ENCODE measurements at regions not wholly inside any gene's neighbourhood (a gene's known extent, or its start where the extent isn't known, plus 50 kb on each side); places are given as distances from the start of the nearest gene placed in this dataset.

- Histone ChIP-seq H4K12ac (ENCODE audit: low read depth, low read length) (no peak overlapping the region), H2AK5ac (ENCODE audit: low read length) (no peak overlapping the region), H3K9me3 (ENCODE audit: insufficient read depth, low read depth, low read length) (no peaks in the 10 kb centered on the region), H3K79me1 (ENCODE audit: low read length) (no peaks in the 10 kb centered on the region), H4K8ac (ENCODE audit: low read depth, low read length) (no peak overlapping the region), H2BK120ac (ENCODE audit: insufficient read depth, low read length, poor library complexity) (no peak overlapping the region), H2AFZ (ENCODE audit: insufficient read depth, low read length, poor library complexity) (no peak overlapping the region), H3K18ac (ENCODE audit: low read length) (no peak overlapping the region), H3K4me1 (ENCODE audit: control insufficient read depth in 1 of 2, insufficient read depth in 2 of 2, low read length in 2 of 2) (no peaks in the 10 kb centered on the region), H3K27me3 (ENCODE audit: insufficient read depth, low read length) (no peaks in the 10 kb centered on the region), H3K79me2 (ENCODE audit: control insufficient read depth, insufficient read depth, low read length, poor library complexity) (no peaks in the 10 kb centered on the region), H3K27ac (ENCODE audit: low read depth, low read length) (no peak overlapping the region), H4K91ac (ENCODE audit: low read depth, low read length) (no peak overlapping the region), H3K23ac (ENCODE audit: low read length) (no peak overlapping the region), H3K14ac (ENCODE audit: low read length) (no peak overlapping the region), H3K4me3 (ENCODE audit: low read depth, low read length) (no peak overlapping the region), H2BK5ac (ENCODE audit: low read depth, low read length, poor library complexity) (no peak overlapping the region), H3K4ac (ENCODE audit: low read depth, low read length) (no peak overlapping the region), H2BK12ac (ENCODE audit: low read length) (no peak overlapping the region), H3K4me2 (ENCODE audit: low read length) (no peak overlapping the region), H3K9ac (ENCODE audit: low read length) (no peak overlapping the region), H3K36me3 (ENCODE audit: control insufficient read depth in 1 of 2, insufficient read depth in 2 of 2, low read length in 2 of 2) (no peaks in the 10 kb centered on the region)
- WGBS (ENCODE audit: extremely low coverage, insufficient coverage, insufficient read length): no CpG with 5 or more reads among the region's 3 CpGs
- no peak for DNase-seq
These were observed 204.0 kb upstream of the GHITM start for GRCh38 chr10:83935339-83935736.

DNA sequence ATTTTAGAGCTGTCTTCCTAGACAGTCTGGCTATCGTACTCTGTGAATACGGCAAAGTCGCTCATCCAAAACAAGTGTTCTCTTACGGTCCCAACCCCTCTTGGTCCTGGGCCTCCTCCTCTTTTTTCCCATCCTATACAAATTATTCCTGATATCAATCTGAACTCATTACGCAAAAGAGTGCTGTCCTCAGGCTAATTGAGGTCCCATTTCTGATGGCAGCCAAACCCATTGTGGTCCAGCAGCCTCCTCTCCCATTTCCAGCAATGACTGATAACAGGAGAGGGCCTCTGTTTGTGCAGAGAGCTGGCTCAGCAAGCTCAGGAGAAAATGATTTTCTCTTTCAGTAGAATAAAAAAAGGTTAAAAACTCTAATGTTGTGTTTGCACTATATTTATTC is 203.4 kb upstream of the GHITM start:
- Histone ChIP-seq H3K27me3 (ENCODE audit: insufficient read depth, low read length) (no peaks in the 10 kb centered on the region), H3K18ac (ENCODE audit: low read length) (no peak overlapping the region), H3K27ac (ENCODE audit: low read depth, low read length) (no peak overlapping the region), H3K9me3 (ENCODE audit: insufficient read depth, low read depth, low read length) (no peaks in the 10 kb centered on the region), H2BK120ac (ENCODE audit: insufficient read depth, low read length, poor library complexity) (no peak overlapping the region), H4K12ac (ENCODE audit: low read depth, low read length) (no peak overlapping the region), H3K79me1 (ENCODE audit: low read length) (no peaks in the 10 kb centered on the region), H2AK5ac (ENCODE audit: low read length) (no peak overlapping the region), H3K23ac (ENCODE audit: low read length) (no peak overlapping the region), H3K4ac (ENCODE audit: low read depth, low read length) (no peak overlapping the region), H3K4me1 (ENCODE audit: control insufficient read depth in 1 of 2, insufficient read depth in 2 of 2, low read length in 2 of 2) (no peaks in the 10 kb centered on the region), H2AFZ (ENCODE audit: insufficient read depth, low read length, poor library complexity) (no peak overlapping the region), H3K4me2 (ENCODE audit: low read length) (no peak overlapping the region), H2BK12ac (ENCODE audit: low read length) (no peak overlapping the region), H2BK5ac (ENCODE audit: low read depth, low read length, poor library complexity) (no peak overlapping the region), H3K4me3 (ENCODE audit: low read depth, low read length) (no peak overlapping the region), H3K14ac (ENCODE audit: low read length) (no peak overlapping the region), H4K91ac (ENCODE audit: low read depth, low read length) (no peak overlapping the region), H3K36me3 (ENCODE audit: control insufficient read depth in 1 of 2, insufficient read depth in 2 of 2, low read length in 2 of 2) (no peaks in the 10 kb centered on the region), H3K9ac (ENCODE audit: low read length) (no peak overlapping the region), H3K79me2 (ENCODE audit: control insufficient read depth, insufficient read depth, low read length, poor library complexity) (no peaks in the 10 kb centered on the region), H4K8ac (ENCODE audit: low read depth, low read length) (no peak overlapping the region)
- no CpG with 5 or more reads among the region's 5 CpGs for WGBS (ENCODE audit: extremely low coverage, insufficient coverage, insufficient read length)
- no peak for DNase-seq

- H2BK5ac ChIP-seq (ENCODE audit: low read depth, low read length, poor library complexity): no peak overlapping the region
- H3K27me3 ChIP-seq (ENCODE audit: insufficient read depth, low read length): no peaks in the 10 kb centered on the region
- H4K91ac ChIP-seq (ENCODE audit: low read depth, low read length): no peak overlapping the region
- H2BK12ac ChIP-seq (ENCODE audit: low read length): no peak overlapping the region
- H3K79me1 ChIP-seq (ENCODE audit: low read length): no peaks in the 10 kb centered on the region
- H3K27ac ChIP-seq (ENCODE audit: low read depth, low read length): no peak overlapping the region
- H2AK5ac ChIP-seq (ENCODE audit: low read length): no peak overlapping the region
- H3K4me1 ChIP-seq (ENCODE audit: control insufficient read depth in 1 of 2, insufficient read depth in 2 of 2, low read length in 2 of 2): no peaks in the 10 kb centered on the region
- H3K9ac ChIP-seq (ENCODE audit: low read length): no peak overlapping the region
- H3K14ac ChIP-seq (ENCODE audit: low read length): no peak overlapping the region
- H3K36me3 ChIP-seq (ENCODE audit: control insufficient read depth in 1 of 2, insufficient read depth in 2 of 2, low read length in 2 of 2): no peaks in the 10 kb centered on the region
- H4K8ac ChIP-seq (ENCODE audit: low read depth, low read length): no peak overlapping the region
- H2BK120ac ChIP-seq (ENCODE audit: insufficient read depth, low read length, poor library complexity): no peak overlapping the region
- H3K23ac ChIP-seq (ENCODE audit: low read length): no peak overlapping the region
- H3K9me3 ChIP-seq (ENCODE audit: insufficient read depth, low read depth, low read length): no peaks in the 10 kb centered on the region
- H3K4me3 ChIP-seq (ENCODE audit: low read depth, low read length): no peak overlapping the region
- no peak overlapping the region for H3K4me2 ChIP-seq (ENCODE audit: low read length)
- H2AFZ ChIP-seq (ENCODE audit: insufficient read depth, low read length, poor library complexity): no peak overlapping the region
- no peak overlapping the region for H3K18ac ChIP-seq (ENCODE audit: low read length)
- no peaks in the 10 kb centered on the region for H3K79me2 ChIP-seq (ENCODE audit: control insufficient read depth, insufficient read depth, low read length, poor library complexity)
- no peak overlapping the region for H3K4ac ChIP-seq (ENCODE audit: low read depth, low read length)
- no CpG with 5 or more reads among the region's 3 CpGs for WGBS (ENCODE audit: extremely low coverage, insufficient coverage, insufficient read length)
- no peak for DNase-seq
- no peak overlapping the region for H4K12ac ChIP-seq (ENCODE audit: low read depth, low read length)
These were observed 202.1 kb upstream of the GHITM start for GRCh38 chr10:83937161-83937560.

- H3K18ac ChIP-seq (ENCODE audit: low read length): no peak overlapping the region
- no peak overlapping the region for H3K4me2 ChIP-seq (ENCODE audit: low read length)
- H3K79me2 ChIP-seq (ENCODE audit: control insufficient read depth, insufficient read depth, low read length, poor library complexity): no peaks in the 10 kb centered on the region
- H4K8ac ChIP-seq (ENCODE audit: low read depth, low read length): no peak overlapping the region
- no peaks in the 10 kb centered on the region for H3K4me1 ChIP-seq (ENCODE audit: control insufficient read depth in 1 of 2, insufficient read depth in 2 of 2, low read length in 2 of 2)
- no peak overlapping the region for H3K4me3 ChIP-seq (ENCODE audit: low read depth, low read length)
- H2BK12ac ChIP-seq (ENCODE audit: low read length): no peak overlapping the region
- H3K14ac ChIP-seq (ENCODE audit: low read length): no peak overlapping the region
- H3K27me3 ChIP-seq (ENCODE audit: insufficient read depth, low read length): no peaks in the 10 kb centered on the region
- no peak overlapping the region for H3K9ac ChIP-seq (ENCODE audit: low read length)
- no peak for DNase-seq
- WGBS (ENCODE audit: extremely low coverage, insufficient coverage, insufficient read length): no CpG with 5 or more reads among the region's 1 CpG
- no peak overlapping the region for H3K27ac ChIP-seq (ENCODE audit: low read depth, low read length)
- no peak overlapping the region for H4K12ac ChIP-seq (ENCODE audit: low read depth, low read length)
- no peak overlapping the region for H2AK5ac ChIP-seq (ENCODE audit: low read length)
- H4K91ac ChIP-seq (ENCODE audit: low read depth, low read length): no peak overlapping the region
- no peak overlapping the region for H2AFZ ChIP-seq (ENCODE audit: insufficient read depth, low read length, poor library complexity)
- H3K79me1 ChIP-seq (ENCODE audit: low read length): no peaks in the 10 kb centered on the region
- no peak overlapping the region for H3K23ac ChIP-seq (ENCODE audit: low read length)
- no peaks in the 10 kb centered on the region for H3K9me3 ChIP-seq (ENCODE audit: insufficient read depth, low read depth, low read length)
- H3K36me3 ChIP-seq (ENCODE audit: control insufficient read depth in 1 of 2, insufficient read depth in 2 of 2, low read length in 2 of 2): no peaks in the 10 kb centered on the region
- H2BK5ac ChIP-seq (ENCODE audit: low read depth, low read length, poor library complexity): no peak overlapping the region
- no peak overlapping the region for H2BK120ac ChIP-seq (ENCODE audit: insufficient read depth, low read length, poor library complexity)
- no peak overlapping the region for H3K4ac ChIP-seq (ENCODE audit: low read depth, low read length)
These were observed 201.5 kb upstream of the GHITM start for GRCh38 chr10:83937826-83938225.
